HepG2 (cell line): ENCODE measurements at regions not wholly inside any gene's neighbourhood (a gene's known extent, or its start where the extent isn't known, plus 50 kb on each side); places are given as distances from the start of the nearest gene placed in this dataset.

Experiments used
- ATAC-seq: fragments of 200-7000 bp; cut with Tn5 transposase; 3 replicates; pipeline ENCODE4 v1.9.1; 2020; ENCODE audit warnings: mild to moderate bottlenecking, moderate library complexity
- BruUV-seq: library from RNA; stranded (reverse); fragments of 400-500 nt; replicated peaks from 2 replicates; lab custom pipeline; 2021; lab: Mats Ljungman, UMichigan
- CTCF ChIA-PET: fragments of 300-600 bp; formaldehyde crosslinking; extraction: SDS; loops from one replicate; lab custom pipeline; 2021; ENCODE audit warnings: low total read pairs, inconsistent platforms, low intra/inter-chr PET ratio; lab: Yijun Ruan, JAX
- POLR2A ChIA-PET: fragments of 350-600 bp; sonication (Branson Sonifier 250); formaldehyde crosslinking; loops from one replicate; lab custom pipeline; 2020; ENCODE audit warnings: antibody characterized with exemption, inconsistent platforms; lab: Yijun Ruan, JAX
- DNase-seq: peaks from one replicate; pipeline ENCODE4 v3.0.0-alpha.2; 2015; ENCODE audit warnings: low spot score
- FAIRE-seq: peaks from 3 replicates; lab custom pipeline; 2011; peaks lifted over from hg19 to GRCh38; lab: Jason Lieb, UNC
- H2AFZ ChIP-seq: one replicate; pipeline ENCODE4 v1.6.1; 2011; ENCODE audit warnings: low read length, inconsistent platforms
- H3K27ac ChIP-seq: fragments of 300-600 bp; 3 replicates; pipeline ENCODE4 v1.8.0; 2011; ENCODE audit warnings: mixed run types, mild to moderate bottlenecking, mixed read lengths, low read length, inconsistent platforms; ENCODE audit not compliant: insufficient read depth; ENCODE audit errors: extremely low read length
- H3K27me3 ChIP-seq, 2 experiments: fragments of 200-600 bp in 1 of 2; 2 replicates in 1 of 2; 3 replicates in 1 of 2; pipeline versions ENCODE4 v1.6.0 to v1.8.0; 2011; ENCODE audit warnings: low read length in 2 of 2, mild to moderate bottlenecking in 2 of 2, moderate library complexity in 2 of 2, inconsistent platforms in 1 of 2; ENCODE audit not compliant: insufficient read depth in 2 of 2, control insufficient read depth in 1 of 2
- H3K36me3 ChIP-seq, 2 experiments: fragments of 200-600 bp in 1 of 2; replicated peaks in 1 of 2; 2 replicates in 1 of 2; 3 replicates in 1 of 2; pipeline versions ENCODE4 v1.5.1 to v1.8.0; 2011; ENCODE audit warnings: low read length in 2 of 2, inconsistent platforms in 1 of 2; ENCODE audit not compliant: insufficient read depth in 2 of 2, control insufficient read depth in 1 of 2
- H3K4me1 ChIP-seq: 2 replicates; pipeline ENCODE4 v1.5.1; 2012; ENCODE audit warnings: low read length, inconsistent platforms; ENCODE audit not compliant: insufficient read depth
- H3K4me2 ChIP-seq: 2 replicates; pipeline ENCODE4 v1.6.0; 2011; ENCODE audit warnings: low read depth, low read length, inconsistent platforms
- H3K4me3 ChIP-seq, 3 experiments: fragments of 200-600 bp in 1 of 3; sonication (generic), shearing (Covaris generic) in 1 of 3; replicated peaks in 1 of 3; 2 replicates each; pipeline ENCODE4 v1.5.1; 2011 to 2016; ENCODE audit warnings: low read length in 3 of 3, inconsistent platforms in 2 of 3, low read depth in 2 of 3, mild to moderate bottlenecking in 2 of 3, control low read depth in 1 of 3, mixed read lengths in 1 of 3; ENCODE audit not compliant: insufficient read depth in 1 of 3
- H3K79me2 ChIP-seq: one replicate; pipeline ENCODE4 v1.6.1; 2011; ENCODE audit warnings: low read length, inconsistent platforms; ENCODE audit not compliant: insufficient read depth
- H3K9ac ChIP-seq: 2 replicates; pipeline ENCODE4 v1.6.0; 2011; ENCODE audit warnings: mild to moderate bottlenecking, low read depth, low read length, inconsistent platforms; ENCODE audit not compliant: insufficient read depth
- H3K9me3 ChIP-seq: 2 replicates; pipeline ENCODE4 v1.5.1; 2012; ENCODE audit warnings: mild to moderate bottlenecking, low read length
- H4K20me1 ChIP-seq: 2 replicates; pipeline ENCODE4 v1.6.0; 2011; ENCODE audit warnings: inconsistent platforms, mild to moderate bottlenecking, low read length, moderate library complexity; ENCODE audit not compliant: insufficient read depth
- DNMT3B ChIP-seq: conservative IDR thresholded peaks from 2 replicates; pipeline ENCODE4 v1.6.1; 2016; ENCODE audit warnings: missing biosample characterization, control low read depth
- ELK4 ChIP-seq: sonication (generic); formaldehyde crosslinking; IDR thresholded peaks from 2 replicates; pipeline ENCODE4 v1.9.0; 2021; ENCODE audit warnings: missing genetic modification reagents, borderline replicate concordance
- EP300 ChIP-seq, 3 experiments: sonication (generic) in 1 of 3; formaldehyde crosslinking in 1 of 3; IDR thresholded peaks; 2 replicates each; pipeline versions ENCODE4 v1.5.1 to v1.6.1; 2011 to 2020; ENCODE audit warnings: low read depth in 2 of 3, low read length in 2 of 3, borderline replicate concordance in 1 of 3, improper control_type of control experiment in 1 of 3, mild to moderate bottlenecking in 1 of 3, missing genetic modification reagents in 1 of 3, moderate library complexity in 1 of 3
- FOSL1 ChIP-seq: sonication (generic); formaldehyde crosslinking; IDR thresholded peaks from 2 replicates; pipeline ENCODE4 v1.9.0; 2021; ENCODE audit warnings: missing genetic modification reagents, borderline replicate concordance
- KMT2B ChIP-seq: IDR thresholded peaks from 2 replicates; pipeline ENCODE4 v1.6.1; 2016; ENCODE audit warnings: missing genetic modification reagents, missing compliant biosample characterization
- MATR3 ChIP-seq: sonication (generic); formaldehyde crosslinking; IDR thresholded peaks from 2 replicates; pipeline ENCODE4 v1.4.0; 2020; ENCODE audit warnings: missing genetic modification reagents
- POLR2AphosphoS2 ChIP-seq: IDR thresholded peaks from 2 replicates; pipeline ENCODE4 v1.6.1; 2011; ENCODE audit warnings: low read depth, low read length, improper control_type of control experiment
- RAD51 ChIP-seq: fragments of 450-650 bp; IDR thresholded peaks from 2 replicates; pipeline ENCODE4 v1.6.1; 2016; ENCODE audit warnings: borderline replicate concordance
- RORA ChIP-seq: sonication (generic); formaldehyde crosslinking; IDR thresholded peaks from 2 replicates; pipeline ENCODE4 v1.5.0; 2020; ENCODE audit warnings: mild to moderate bottlenecking, missing genetic modification reagents, moderate library complexity
- SIX4 ChIP-seq: sonication (generic); formaldehyde crosslinking; IDR thresholded peaks from 2 replicates; pipeline ENCODE4 v1.4.0; 2020; ENCODE audit warnings: missing genetic modification reagents
- SMARCC2 ChIP-seq: fragments of 450-650 bp; IDR thresholded peaks from 2 replicates; pipeline ENCODE4 v1.6.1; 2017; ENCODE audit warnings: antibody characterized with exemption, mild to moderate bottlenecking
- TAF1 ChIP-seq: sonication (generic); formaldehyde crosslinking; IDR thresholded peaks from 2 replicates; pipeline ENCODE4 v1.4.0; 2020; ENCODE audit warnings: missing genetic modification reagents
- ZNF33A ChIP-seq: sonication (generic); formaldehyde crosslinking; IDR thresholded peaks from 2 replicates; pipeline ENCODE4 v1.5.1; 2020; ENCODE audit warnings: missing genetic modification reagents, mild to moderate bottlenecking, moderate library complexity, borderline replicate concordance
- ZNF34 ChIP-seq: sonication (generic); formaldehyde crosslinking; IDR thresholded peaks from 2 replicates; pipeline ENCODE4 v1.4.0; 2020; ENCODE audit warnings: mild to moderate bottlenecking, missing genetic modification reagents, borderline replicate concordance
- ZNF496 ChIP-seq: sonication (generic); formaldehyde crosslinking; IDR thresholded peaks from 2 replicates; pipeline ENCODE4 v1.8.1; 2023; ENCODE audit warnings: mild to moderate bottlenecking, moderate library complexity, missing genetic modification reagents; ENCODE audit not compliant: insufficient replicate concordance
- ZNF556 ChIP-seq: sonication (generic); formaldehyde crosslinking; IDR thresholded peaks from 2 replicates; pipeline ENCODE4 v1.4.0; 2020; ENCODE audit warnings: mild to moderate bottlenecking, missing genetic modification reagents, borderline replicate concordance
- ZNF652 ChIP-seq: IDR thresholded peaks from 2 replicates; pipeline ENCODE4 v1.6.1; 2016; ENCODE audit warnings: low read depth, borderline replicate concordance
- ZNF773 ChIP-seq: sonication (generic); formaldehyde crosslinking; IDR thresholded peaks from 2 replicates; pipeline ENCODE4 v1.4.0; 2020; ENCODE audit warnings: missing genetic modification reagents, borderline replicate concordance
- WGBS: methylation state at CpG from one replicate; pipeline ENCODE4 v1.1.6; 2017; ENCODE audit warnings: low lambda C conversion rate; 5-methylcytosine and 5-hydroxymethylcytosine counted together
- in situ Hi-C: cut with HindIII; loops from 2 replicates; pipeline ENCODE4 v1.10.0; 2017; ENCODE audit warnings: low pct_unique_long_range_greater_than_20kb; ENCODE audit not compliant: extremely low pct_ligation_motif_present
- intact Hi-C: fragments of 100-400 bp; cut with micrococcal nuclease; formaldehyde crosslinking; loops from one replicate; pipeline ENCODE4 v1.10.0; 2022; ENCODE audit not compliant: unreplicated experiment
- TF ChIP-seq, protein P1 (sequence below): sonication (generic); formaldehyde crosslinking; conservative IDR thresholded peaks from 2 replicates; pipeline ENCODE4 v1.8.0; 2022; ENCODE audit warnings: mild to moderate bottlenecking, moderate library complexity, missing genetic modification reagents

DNA sequence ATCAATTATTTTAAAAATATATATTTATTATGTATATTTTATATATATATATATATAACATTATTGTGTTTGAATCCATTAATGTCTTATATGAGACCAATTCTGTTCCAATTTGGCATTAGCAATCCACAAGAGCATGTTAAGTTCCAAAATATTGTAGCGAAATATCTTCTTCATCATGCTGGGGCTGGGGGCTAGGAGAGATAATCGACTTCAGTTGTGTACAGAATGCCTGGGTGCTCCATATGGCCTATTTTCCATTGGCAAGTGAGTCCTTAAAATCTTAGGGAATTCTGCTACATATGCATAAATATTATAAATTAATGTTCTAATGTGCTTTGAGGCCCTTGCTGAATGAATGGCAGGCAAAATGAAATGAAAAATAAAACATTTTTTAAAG, 117.7 kb downstream of the PCDH7 start:
- H3K4me3 ChIP-seq = no peak overlapping the region
- FAIRE-seq (no peak), DNase-seq (no peak), ATAC-seq (no peak)
- ChIA-PET CTCF (no interaction called here), POLR2A (no interaction called here)
- H3K36me3 ChIP-seq = no peaks in the 10 kb centered on the region
- no peaks in the 10 kb centered on the region for H3K27me3 ChIP-seq
- intact Hi-C loops (no loop called here), in situ Hi-C loops (no loop called here)
- no peaks in the 10 kb centered on the region for H3K9me3 ChIP-seq
- H3K4me1 ChIP-seq = no peaks in the 10 kb centered on the region
- no peaks in the 10 kb centered on the region for H4K20me1 ChIP-seq
- no peak overlapping the region for H2AFZ ChIP-seq
- no TSS peak for BruUV-seq
- TF ChIP-seq ZNF496 (no peak), ZNF34 (no peak), POLR2AphosphoS2 (no peak)
- TF ChIP-seq, protein P1, sequence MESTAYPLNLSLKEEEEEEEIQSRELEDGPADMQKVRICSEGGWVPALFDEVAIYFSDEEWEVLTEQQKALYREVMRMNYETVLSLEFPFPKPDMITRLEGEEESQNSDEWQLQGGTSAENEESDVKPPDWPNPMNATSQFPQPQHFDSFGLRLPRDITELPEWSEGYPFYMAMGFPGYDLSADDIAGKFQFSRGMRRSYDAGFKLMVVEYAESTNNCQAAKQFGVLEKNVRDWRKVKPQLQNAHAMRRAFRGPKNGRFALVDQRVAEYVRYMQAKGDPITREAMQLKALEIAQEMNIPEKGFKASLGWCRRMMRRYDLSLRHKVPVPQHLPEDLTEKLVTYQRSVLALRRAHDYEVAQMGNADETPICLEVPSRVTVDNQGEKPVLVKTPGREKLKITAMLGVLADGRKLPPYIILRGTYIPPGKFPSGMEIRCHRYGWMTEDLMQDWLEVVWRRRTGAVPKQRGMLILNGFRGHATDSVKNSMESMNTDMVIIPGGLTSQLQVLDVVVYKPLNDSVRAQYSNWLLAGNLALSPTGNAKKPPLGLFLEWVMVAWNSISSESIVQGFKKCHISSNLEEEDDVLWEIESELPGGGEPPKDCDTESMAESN (CRISPR knock-in tag) = no peak
- no peak overlapping the region for H3K27ac ChIP-seq
- WGBS = 10% methylated on average over 2 of the region's 2 CpGs
- no peak overlapping the region for H3K4me2 ChIP-seq
- no peaks in the 10 kb centered on the region for H3K79me2 ChIP-seq
- no peak overlapping the region for H3K9ac ChIP-seq

DNA sequence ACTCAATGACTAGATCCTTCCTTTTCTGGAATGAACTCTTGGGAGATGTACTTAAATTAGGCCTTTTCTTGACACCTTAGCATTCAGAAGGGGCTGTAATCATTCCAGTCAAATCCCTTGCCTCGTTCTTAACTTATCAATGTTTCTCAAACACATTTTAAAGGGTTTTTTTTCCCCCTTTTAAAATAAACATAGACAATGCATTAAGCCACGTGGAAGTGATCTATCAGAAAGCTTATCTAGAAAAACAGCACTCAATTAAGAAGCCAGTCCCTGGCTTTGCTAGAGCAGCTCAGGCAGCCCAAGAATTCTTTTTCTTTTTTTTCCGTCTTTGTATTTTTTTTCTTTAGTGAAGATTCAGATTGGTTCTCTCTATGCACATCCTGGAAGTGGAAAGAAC, 118.2 kb downstream of the PCDH7 start:
- TF ChIP-seq RAD51 (no peak), ZNF33A (CRISPR knock-in tag) (no peak), ZNF556 (CRISPR knock-in tag) (no peak), SIX4 (CRISPR knock-in tag) (no peak), RORA (CRISPR knock-in tag) (no peak), MATR3 (no peak), DNMT3B (CRISPR knock-in tag) (no peak), ELK4 (no peak), TAF1 (no peak), FOSL1 (CRISPR knock-in tag) (no peak), ZNF773 (CRISPR knock-in tag) (no peak), KMT2B (CRISPR knock-in tag) (no peak), EP300 (IDR thresholded peaks at IDR 0.05; ENCODE audit: low read depth in 2 of 2, low read length in 2 of 2) (no peak), EP300 (CRISPR knock-in tag; IDR thresholded peaks at IDR 0.05; ENCODE audit: borderline replicate concordance) (no peak), ZNF652 (CRISPR knock-in tag) (no peak), SMARCC2 (no peak)
- TF ChIP-seq, all 625 proteins: peak for 0
- no peak overlapping the region for H3K4me2 ChIP-seq
- BruUV-seq = no TSS peak
- FAIRE-seq = no peak
- H2AFZ ChIP-seq = no peak overlapping the region
- POLR2A ChIA-PET = no interaction called here
- no peaks in the 10 kb centered on the region for H3K36me3 ChIP-seq
- H3K9ac ChIP-seq = no peak overlapping the region
- CTCF ChIA-PET = no interaction called here
- in situ Hi-C loops (no loop called here), intact Hi-C loops (no loop called here)
- H3K4me1 ChIP-seq = no peaks in the 10 kb centered on the region
- no peaks in the 10 kb centered on the region for H3K9me3 ChIP-seq
- WGBS = 28% methylated on average over 3 of the region's 3 CpGs
- no peaks in the 10 kb centered on the region for H3K79me2 ChIP-seq
- H4K20me1 ChIP-seq = no peaks in the 10 kb centered on the region
- ATAC-seq = no peak
- no peak overlapping the region for H3K27ac ChIP-seq
- H3K4me3 ChIP-seq = no peak overlapping the region
- DNase-seq = no peak
- no peaks in the 10 kb centered on the region for H3K27me3 ChIP-seq
